ENCODE measurements at regions not wholly inside any gene's neighbourhood (a gene's known extent, or its start where the extent isn't known, plus 50 kb on each side); places are given as distances from the start of the nearest gene placed in this dataset.
A peak's percentile ranks its signal among the peaks of the same experiment; 100 is the strongest.
"Not testable (repeated sequence)": the region's sequence is repeated elsewhere in the genome, so short reads cannot be mapped to it uniquely, and the experiment has no call there.

- H3K27ac Mint-ChIP-seq; H3K27me3 Mint-ChIP-seq; H3K4me3 Mint-ChIP-seq; H3K4me1 Mint-ChIP-seq; H3K36me3 Mint-ChIP-seq (ENCODE audit: low read depth); ATAC-seq (replicated peaks): not testable (repeated sequence)
- peaks cover 43% of the 10 kb centered on the region for H3K9me3 Mint-ChIP-seq
Measured at GRCh38 chr22:11041416-11041815, 4486.6 kb upstream of the OR11H1 start.

GRCh38 chr22:11042116-11042515 is 4485.9 kb upstream of the OR11H1 start:
- no peaks in the 10 kb centered on the region for H3K27me3 Mint-ChIP-seq
- H3K4me1 Mint-ChIP-seq = no peaks in the 10 kb centered on the region
- no peak overlapping the region for H3K27ac Mint-ChIP-seq
- H3K36me3 Mint-ChIP-seq (ENCODE audit: low read depth) = no peaks in the 10 kb centered on the region
- peaks cover 39% of the 10 kb centered on the region for H3K9me3 Mint-ChIP-seq
- H3K4me3 Mint-ChIP-seq = no peak overlapping the region
- no peak for ATAC-seq (replicated peaks)

- H3K27me3 Mint-ChIP-seq; ATAC-seq (replicated peaks); H3K4me1 Mint-ChIP-seq; H3K36me3 Mint-ChIP-seq (ENCODE audit: low read depth); H3K4me3 Mint-ChIP-seq; H3K27ac Mint-ChIP-seq: not testable (repeated sequence)
- H3K9me3 Mint-ChIP-seq = peaks cover 33% of the 10 kb centered on the region
Measured at GRCh38 chr22:11043289-11043688, 4484.7 kb upstream of the OR11H1 start.

- not testable (repeated sequence) for H3K27me3 Mint-ChIP-seq; H3K27ac Mint-ChIP-seq; H3K4me1 Mint-ChIP-seq; H3K4me3 Mint-ChIP-seq; H3K36me3 Mint-ChIP-seq (ENCODE audit: low read depth); ATAC-seq (replicated peaks)
- peaks cover 17% of the 10 kb centered on the region for H3K9me3 Mint-ChIP-seq
Measured at GRCh38 chr22:11048884-11049283, 4479.1 kb upstream of the OR11H1 start.

GRCh38 chr22:11050226-11050625 is 4477.8 kb upstream of the OR11H1 start:
- H3K27me3 Mint-ChIP-seq; ATAC-seq (replicated peaks); H3K36me3 Mint-ChIP-seq (ENCODE audit: low read depth); H3K27ac Mint-ChIP-seq; H3K4me3 Mint-ChIP-seq; H3K4me1 Mint-ChIP-seq: not testable (repeated sequence)
- H3K9me3 Mint-ChIP-seq = peaks cover 23% of the 10 kb centered on the region

GRCh38 chr22:11051401-11052112 is 4476.4 kb upstream of the OR11H1 start:
- not testable (repeated sequence) for H3K36me3 Mint-ChIP-seq (ENCODE audit: low read depth); ATAC-seq (replicated peaks); H3K4me1 Mint-ChIP-seq; H3K4me3 Mint-ChIP-seq; H3K27ac Mint-ChIP-seq; H3K27me3 Mint-ChIP-seq
- H3K9me3 Mint-ChIP-seq = peaks cover 29% of the 10 kb centered on the region

- not testable (repeated sequence) for H3K27ac Mint-ChIP-seq; H3K4me1 Mint-ChIP-seq; H3K4me3 Mint-ChIP-seq; ATAC-seq (replicated peaks); H3K36me3 Mint-ChIP-seq (ENCODE audit: low read depth); H3K27me3 Mint-ChIP-seq
- peaks cover 26% of the 10 kb centered on the region for H3K9me3 Mint-ChIP-seq
Measured at GRCh38 chr22:11053403-11054344, 4474.3 kb upstream of the OR11H1 start.

- not testable (repeated sequence) for H3K27me3 Mint-ChIP-seq; H3K4me3 Mint-ChIP-seq; H3K4me1 Mint-ChIP-seq; H3K27ac Mint-ChIP-seq; H3K36me3 Mint-ChIP-seq (ENCODE audit: low read depth)
- H3K9me3 Mint-ChIP-seq = peaks cover 23% of the 10 kb centered on the region
- peak; percentile 11 for ATAC-seq (replicated peaks)
Measured at GRCh38 chr22:11054681-11055080, 4473.3 kb upstream of the OR11H1 start.

GRCh38 chr22:11055176-11055575 is 4472.8 kb upstream of the OR11H1 start:
- peaks cover 24% of the 10 kb centered on the region for H3K9me3 Mint-ChIP-seq
- H3K4me3 Mint-ChIP-seq; ATAC-seq (replicated peaks); H3K27me3 Mint-ChIP-seq; H3K36me3 Mint-ChIP-seq (ENCODE audit: low read depth); H3K4me1 Mint-ChIP-seq; H3K27ac Mint-ChIP-seq: not testable (repeated sequence)

GRCh38 chr22:11057955-11058547 is 4469.9 kb upstream of the OR11H1 start:
- peaks cover 27% of the 10 kb centered on the region for H3K9me3 Mint-ChIP-seq
- H3K27ac Mint-ChIP-seq; H3K4me3 Mint-ChIP-seq; H3K4me1 Mint-ChIP-seq; H3K27me3 Mint-ChIP-seq; H3K36me3 Mint-ChIP-seq (ENCODE audit: low read depth); ATAC-seq (replicated peaks): not testable (repeated sequence)

GRCh38 chr22:11059129-11059528 is 4468.9 kb upstream of the OR11H1 start:
- not testable (repeated sequence) for ATAC-seq (replicated peaks); H3K4me1 Mint-ChIP-seq; H3K4me3 Mint-ChIP-seq; H3K36me3 Mint-ChIP-seq (ENCODE audit: low read depth); H3K27ac Mint-ChIP-seq; H3K27me3 Mint-ChIP-seq
- peaks cover 29% of the 10 kb centered on the region for H3K9me3 Mint-ChIP-seq

- not testable (repeated sequence) for H3K36me3 Mint-ChIP-seq (ENCODE audit: low read depth); H3K4me1 Mint-ChIP-seq; H3K27ac Mint-ChIP-seq; H3K27me3 Mint-ChIP-seq; ATAC-seq (replicated peaks); H3K4me3 Mint-ChIP-seq
- H3K9me3 Mint-ChIP-seq = peaks cover 29% of the 10 kb centered on the region
Measured at GRCh38 chr22:11060797-11061196, 4467.2 kb upstream of the OR11H1 start.

- not testable (repeated sequence) for H3K27ac Mint-ChIP-seq; H3K4me3 Mint-ChIP-seq; H3K27me3 Mint-ChIP-seq; H3K4me1 Mint-ChIP-seq; H3K36me3 Mint-ChIP-seq (ENCODE audit: low read depth); ATAC-seq (replicated peaks)
- peaks cover 39% of the 10 kb centered on the region for H3K9me3 Mint-ChIP-seq
Measured at GRCh38 chr22:11062534-11062933, 4465.5 kb upstream of the OR11H1 start.

GRCh38 chr22:11063022-11063685 is 4464.8 kb upstream of the OR11H1 start:
- not testable (repeated sequence) for H3K4me3 Mint-ChIP-seq, H3K27ac Mint-ChIP-seq

More at GRCh38 chr22:11063022-11063685, 4464.8 kb upstream of the OR11H1 start:
- not testable (repeated sequence) for H3K4me1 Mint-ChIP-seq; H3K27me3 Mint-ChIP-seq; ATAC-seq (replicated peaks); H3K36me3 Mint-ChIP-seq (ENCODE audit: low read depth)
- peaks cover 44% of the 10 kb centered on the region for H3K9me3 Mint-ChIP-seq
